ENCODE measurements at regions not wholly inside any gene's neighbourhood (a gene's known extent, or its start where the extent isn't known, plus 50 kb on each side); places are given as distances from the start of the nearest gene placed in this dataset.

DNA sequence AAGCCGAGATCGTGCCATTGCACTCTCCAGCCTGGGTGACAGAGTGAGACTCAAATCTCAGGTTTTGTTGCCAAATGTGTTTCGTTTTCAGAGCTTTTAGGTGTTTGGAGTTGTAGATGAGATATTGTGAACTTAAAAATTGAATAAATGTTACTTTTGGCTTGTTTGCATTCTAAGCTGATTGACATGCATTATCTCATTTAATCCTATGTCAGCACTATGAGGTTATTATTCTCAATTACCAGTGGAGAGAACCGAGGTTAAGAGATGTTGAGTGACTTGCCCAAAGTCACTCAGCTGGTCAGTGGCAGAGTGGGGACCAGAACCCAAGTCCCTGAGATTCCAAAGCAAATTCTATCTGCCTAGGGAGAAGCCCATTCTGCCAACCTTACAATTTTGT is 72.6 kb upstream of the PIM1 start:
- TF ChIP-seq, protein P1, sequence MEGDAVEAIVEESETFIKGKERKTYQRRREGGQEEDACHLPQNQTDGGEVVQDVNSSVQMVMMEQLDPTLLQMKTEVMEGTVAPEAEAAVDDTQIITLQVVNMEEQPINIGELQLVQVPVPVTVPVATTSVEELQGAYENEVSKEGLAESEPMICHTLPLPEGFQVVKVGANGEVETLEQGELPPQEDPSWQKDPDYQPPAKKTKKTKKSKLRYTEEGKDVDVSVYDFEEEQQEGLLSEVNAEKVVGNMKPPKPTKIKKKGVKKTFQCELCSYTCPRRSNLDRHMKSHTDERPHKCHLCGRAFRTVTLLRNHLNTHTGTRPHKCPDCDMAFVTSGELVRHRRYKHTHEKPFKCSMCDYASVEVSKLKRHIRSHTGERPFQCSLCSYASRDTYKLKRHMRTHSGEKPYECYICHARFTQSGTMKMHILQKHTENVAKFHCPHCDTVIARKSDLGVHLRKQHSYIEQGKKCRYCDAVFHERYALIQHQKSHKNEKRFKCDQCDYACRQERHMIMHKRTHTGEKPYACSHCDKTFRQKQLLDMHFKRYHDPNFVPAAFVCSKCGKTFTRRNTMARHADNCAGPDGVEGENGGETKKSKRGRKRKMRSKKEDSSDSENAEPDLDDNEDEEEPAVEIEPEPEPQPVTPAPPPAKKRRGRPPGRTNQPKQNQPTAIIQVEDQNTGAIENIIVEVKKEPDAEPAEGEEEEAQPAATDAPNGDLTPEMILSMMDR (IDR thresholded peaks at IDR 0.05 in 8 of 11, conservative IDR thresholded peaks at IDR 0.05 in 3 of 11): no peak
- TF ChIP-seq POLR2A (IDR thresholded peaks at IDR 0.05): no peak
- TF ChIP-seq POLR2AphosphoS5 (IDR thresholded peaks at IDR 0.05): no peak
